Ovary (tissue), 3 donors: ENCODE measurements at regions not wholly inside any gene's neighbourhood (a gene's known extent, or its start where the extent isn't known, plus 50 kb on each side); places are given as distances from the start of the nearest gene placed in this dataset.
"Not testable (repeated sequence)": the region's sequence is repeated elsewhere in the genome, so short reads cannot be mapped to it uniquely, and the experiment has no call there.

ENCODE experiments used
- CTCF ChIP-seq, 3 donors: fragments of 450-650 bp in 2 of 3; fragments of 200-600 bp in 1 of 3; IDR thresholded peaks; one replicate each; pipeline versions ENCODE4 v1.5.1 to v1.8.0; 2016 to 2022; ENCODE audit warnings: antibody characterized with exemption in 3 of 3, mild to moderate bottlenecking in 1 of 3
- POLR2A ChIP-seq: fragments of 450-650 bp; IDR thresholded peaks from one replicate; pipeline ENCODE4 v1.6.1; 2017; ENCODE audit warnings: antibody characterized with exemption, mild to moderate bottlenecking, moderate library complexity
- donor health status: DM: no; HTN: no; CAD: no.

DNA sequence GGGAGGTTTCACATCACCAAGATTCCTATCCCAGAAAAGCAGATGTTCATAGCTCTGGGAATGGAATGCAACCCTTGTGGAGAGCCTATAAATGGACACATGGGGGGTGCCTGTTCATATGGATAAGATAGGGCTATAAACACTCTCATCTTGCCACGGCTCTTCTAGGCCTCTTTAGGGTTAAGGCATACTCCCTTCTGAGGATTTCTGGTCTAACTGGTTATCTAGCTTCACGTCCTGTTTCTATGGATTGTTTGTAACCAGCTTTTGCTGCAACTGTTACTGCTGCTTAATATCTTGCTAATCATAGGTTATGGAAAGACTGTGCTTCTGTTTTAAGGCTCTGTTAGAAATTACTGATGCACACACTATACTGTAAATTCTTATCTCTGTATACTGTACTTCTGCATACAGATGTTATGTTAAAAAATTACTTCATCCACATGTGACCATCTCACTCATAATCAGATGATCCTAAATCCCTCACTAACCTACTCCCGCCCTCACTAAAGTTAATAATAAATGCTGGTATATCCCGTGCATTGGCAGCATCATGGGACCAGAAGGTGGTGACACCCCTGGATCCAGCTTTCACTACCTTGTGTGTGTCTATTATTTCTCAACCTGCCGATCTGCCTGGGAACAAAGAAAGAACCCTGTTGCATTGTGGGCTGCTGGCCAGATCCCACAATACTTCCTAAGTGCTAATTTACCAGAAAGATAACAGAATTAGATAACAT is 68.7 kb downstream of the PRKAB2 start:
- TF ChIP-seq CTCF (IDR thresholded peaks at IDR 0.05); POLR2A: not testable (repeated sequence)
